HUES48 (cell line): ENCODE measurements at regions not wholly inside any gene's neighbourhood (a gene's known extent, or its start where the extent isn't known, plus 50 kb on each side); places are given as distances from the start of the nearest gene placed in this dataset.

ENCODE experiments used
- H3K27ac ChIP-seq: one replicate; pipeline ENCODE4 v1.7.0; 2013; ENCODE audit warnings: low read depth, low read length, inconsistent platforms
- H3K27me3 ChIP-seq: 2 replicates; pipeline ENCODE4 v1.6.1; 2013; ENCODE audit warnings: mild to moderate bottlenecking, low read length; ENCODE audit not compliant: control insufficient read depth, insufficient read depth
- H3K36me3 ChIP-seq: 2 replicates; pipeline ENCODE4 v1.6.1; 2013; ENCODE audit warnings: low read length; ENCODE audit not compliant: control insufficient read depth, insufficient read depth
- H3K4me1 ChIP-seq: 2 replicates; pipeline ENCODE4 v1.6.1; 2013; ENCODE audit warnings: mild to moderate bottlenecking, low read length; ENCODE audit not compliant: control insufficient read depth, insufficient read depth
- H3K4me3 ChIP-seq: 2 replicates; pipeline ENCODE4 v1.5.1; 2013; ENCODE audit warnings: mild to moderate bottlenecking, low read depth, low read length
- H3K9ac ChIP-seq: 2 replicates; pipeline ENCODE4 v1.6.1; 2013; ENCODE audit warnings: mild to moderate bottlenecking, low read depth, low read length, moderate library complexity
- H3K9me3 ChIP-seq: 2 replicates; pipeline ENCODE4 v1.6.1; 2013; ENCODE audit warnings: low read length; ENCODE audit not compliant: control insufficient read depth, insufficient read depth

GRCh38 chr20:50290808-50291207 lies 100.2 kb downstream of the CEBPB start:
- Histone ChIP-seq H3K27ac (no peak overlapping the region), H3K27me3 (no peaks in the 10 kb centered on the region)

GRCh38 chr20:50291254-50292078 lies 100.8 kb downstream of the CEBPB start:
- Histone ChIP-seq H3K27ac (no peak overlapping the region), H3K4me1 (0 out of 2 replicates have a peak, but pooled peaks cover 3% of the 10 kb centered on the region), H3K27me3 (no peaks in the 10 kb centered on the region), H3K9ac (no peak overlapping the region), H3K9me3 (no peaks in the 10 kb centered on the region), H3K4me3 (no peak overlapping the region), H3K36me3 (no peaks in the 10 kb centered on the region)

More at GRCh38 chr20:50290808-50291207, 100.2 kb downstream of the CEBPB start:
- H3K4me3 ChIP-seq, result no peak overlapping the region
- no peaks in the 10 kb centered on the region for H3K36me3 ChIP-seq
- no peak overlapping the region for H3K9ac ChIP-seq
- peaks cover 3% of the 10 kb centered on the region; the same call in 1 of the 2 replicates for H3K4me1 ChIP-seq
- no peaks in the 10 kb centered on the region for H3K9me3 ChIP-seq

GRCh38 chr20:50292079-50292590 lies 101.5 kb downstream of the CEBPB start:
- 0 out of 2 replicates have a peak, but pooled peaks cover 3% of the 10 kb centered on the region for H3K4me1 ChIP-seq
- H3K4me3 ChIP-seq, result no peak overlapping the region
- no peak overlapping the region for H3K27ac ChIP-seq
- H3K27me3 ChIP-seq, result no peaks in the 10 kb centered on the region
- H3K9me3 ChIP-seq, result no peaks in the 10 kb centered on the region
- no peak overlapping the region for H3K9ac ChIP-seq
- H3K36me3 ChIP-seq, result no peaks in the 10 kb centered on the region

- Histone ChIP-seq H3K4me3 (no peak overlapping the region), H3K27ac (no peak overlapping the region), H3K9ac (no peak overlapping the region), H3K27me3 (no peaks in the 10 kb centered on the region), H3K36me3 (no peaks in the 10 kb centered on the region), H3K4me1 (0 out of 2 replicates have a peak, but pooled peaks cover 3% of the 10 kb centered on the region), H3K9me3 (no peaks in the 10 kb centered on the region)
Observed at GRCh38 chr20:50292591-50293283, 102.1 kb downstream of the CEBPB start.

GRCh38 chr20:50293284-50294139 lies 102.9 kb downstream of the CEBPB start:
- H3K9me3 ChIP-seq, result no peaks in the 10 kb centered on the region
- no peak overlapping the region for H3K4me3 ChIP-seq
- H3K36me3 ChIP-seq, result no peaks in the 10 kb centered on the region
- H3K27me3 ChIP-seq, result no peaks in the 10 kb centered on the region
- H3K9ac ChIP-seq, result no peak overlapping the region
- no peak overlapping the region for H3K27ac ChIP-seq
- 0 out of 2 replicates have a peak, but pooled peaks cover 3% of the 10 kb centered on the region for H3K4me1 ChIP-seq

- no peaks in the 10 kb centered on the region for H3K9me3 ChIP-seq
- no peaks in the 10 kb centered on the region for H3K36me3 ChIP-seq
- no peak overlapping the region for H3K4me3 ChIP-seq
- H3K4me1 ChIP-seq, result 0 out of 2 replicates have a peak, but pooled peaks cover 3% of the 10 kb centered on the region
- H3K27me3 ChIP-seq, result no peaks in the 10 kb centered on the region
- no peak overlapping the region for H3K27ac ChIP-seq
- no peak overlapping the region for H3K9ac ChIP-seq
Observed at GRCh38 chr20:50294164-50295088, 103.8 kb downstream of the CEBPB start.

- H3K27ac ChIP-seq, result no peak overlapping the region
- no peaks in the 10 kb centered on the region for H3K27me3 ChIP-seq
- H3K36me3 ChIP-seq, result no peaks in the 10 kb centered on the region
- no peak overlapping the region for H3K4me3 ChIP-seq
- 0 out of 2 replicates have a peak, but pooled peaks cover 3% of the 10 kb centered on the region for H3K4me1 ChIP-seq
- H3K9ac ChIP-seq, result no peak overlapping the region
- no peaks in the 10 kb centered on the region for H3K9me3 ChIP-seq
Observed at GRCh38 chr20:50295345-50295744, 104.7 kb downstream of the CEBPB start.

- Histone ChIP-seq H3K27ac (no peak overlapping the region), H3K9ac (no peak overlapping the region), H3K4me1 (0 out of 2 replicates have a peak, but pooled peaks cover 3% of the 10 kb centered on the region), H3K27me3 (no peaks in the 10 kb centered on the region), H3K4me3 (no peak overlapping the region), H3K9me3 (no peaks in the 10 kb centered on the region), H3K36me3 (no peaks in the 10 kb centered on the region)
Observed at GRCh38 chr20:50295762-50296449, 105.3 kb downstream of the CEBPB start.

- Histone ChIP-seq H3K9me3 (no peaks in the 10 kb centered on the region), H3K27ac (no peak overlapping the region), H3K9ac (no peak overlapping the region)
Observed at GRCh38 chr20:50296450-50297375, 106.1 kb downstream of the CEBPB start.

More at GRCh38 chr20:50296450-50297375, 106.1 kb downstream of the CEBPB start:
- no peak overlapping the region for H3K4me3 ChIP-seq
- H3K27me3 ChIP-seq, result no peaks in the 10 kb centered on the region
- no peaks in the 10 kb centered on the region for H3K36me3 ChIP-seq
- 0 out of 2 replicates have a peak, but pooled peaks cover 3% of the 10 kb centered on the region for H3K4me1 ChIP-seq
